ENCODE measurements at regions not wholly inside any gene's neighbourhood (a gene's known extent, or its start where the extent isn't known, plus 50 kb on each side); places are given as distances from the start of the nearest gene placed in this dataset.
"Not testable (repeated sequence)": the region's sequence is repeated elsewhere in the genome, so short reads cannot be mapped to it uniquely, and the experiment has no call there.

- Histone ChIP-seq H3K18ac (ENCODE audit: low read length) (peak overlapping the region; percentile 48), H3K9ac (ENCODE audit: low read depth, low read length, poor library complexity) (no peak overlapping the region), H4K8ac (ENCODE audit: low read depth, low read length) (no peak overlapping the region), H2AK5ac (ENCODE audit: low read depth, low read length) (no peak overlapping the region), H3K36me3 (replicated peaks in 1 of 2; ENCODE audit: control insufficient read depth in 2 of 2, insufficient read depth in 2 of 2, low read length in 2 of 2) (no peaks in the 10 kb centered on the region), H3K9me3 (replicated peaks in 1 of 2; ENCODE audit: control insufficient read depth in 2 of 2, insufficient read depth in 1 of 2, low read depth in 1 of 2, low read length in 2 of 2) (peaks cover 0 to 2% of the 10 kb centered on the region in 2 donors), H3K79me1 (ENCODE audit: low read depth, low read length) (peaks cover 1% of the 10 kb centered on the region), H3K4me3 (ENCODE audit: low read length in 2 of 2) (no peak overlapping the region), H3K14ac (ENCODE audit: low read length) (no peak overlapping the region), H2BK12ac (ENCODE audit: low read length) (no peak overlapping the region), H3K27me3 (ENCODE audit: control insufficient read depth in 3 of 3, insufficient read depth in 3 of 3, low read depth in 1 of 3, low read length in 3 of 3) (no peaks in the 10 kb centered on the region), H3K4me1 (ENCODE audit: control insufficient read depth in 2 of 2, insufficient read depth in 1 of 2, low read depth in 1 of 2, low read length in 2 of 2) (no peaks in the 10 kb centered on the region), H3K4me2 (ENCODE audit: insufficient read depth, low read length, poor library complexity, severe bottlenecking) (no peak overlapping the region), H4K91ac (ENCODE audit: low read depth, low read length, poor library complexity) (no peak overlapping the region), H3K27ac (replicated peaks; ENCODE audit: low read length) (no peak overlapping the region), H2BK15ac (ENCODE audit: low read length) (no peak overlapping the region), H2BK120ac (ENCODE audit: low read depth, low read length) (no peak overlapping the region), H2AFZ (ENCODE audit: low read length) (no peak overlapping the region), H3K23ac (ENCODE audit: low read depth, low read length, poor library complexity) (no peak overlapping the region), H2BK5ac (ENCODE audit: low read length) (no peak overlapping the region), H3K4ac (ENCODE audit: low read length) (no peak overlapping the region)
- no CpG with 5 or more reads among the region's 8 CpGs for WGBS, 2 donors (ENCODE audit: extremely low coverage in 2 of 2, insufficient read length in 2 of 2, insufficient replicate concordance in 1 of 2)
- DNase-seq (ENCODE audit: low spot score): no peak
Observed at GRCh38 chr4:116108606-116109005, 976.8 kb downstream of the TRAM1L1 start.

GRCh38 chr4:116101321-116101720 is 984.1 kb downstream of the TRAM1L1 start:
- Histone ChIP-seq H3K4me1 (ENCODE audit: control insufficient read depth in 2 of 2, insufficient read depth in 1 of 2, low read depth in 1 of 2, low read length in 2 of 2) (no peaks in the 10 kb centered on the region), H3K14ac (ENCODE audit: low read length) (no peak overlapping the region), H3K4ac (ENCODE audit: low read length) (no peak overlapping the region), H3K36me3 (replicated peaks in 1 of 2; ENCODE audit: control insufficient read depth in 2 of 2, insufficient read depth in 2 of 2, low read length in 2 of 2) (no peaks in the 10 kb centered on the region), H3K9me3 (replicated peaks in 1 of 2; ENCODE audit: control insufficient read depth in 2 of 2, insufficient read depth in 1 of 2, low read depth in 1 of 2, low read length in 2 of 2) (peaks cover 0 to 8% of the 10 kb centered on the region in 2 donors), H3K27ac (replicated peaks; ENCODE audit: low read length) (no peak overlapping the region), H4K91ac (ENCODE audit: low read depth, low read length, poor library complexity) (no peak overlapping the region), H4K8ac (ENCODE audit: low read depth, low read length) (no peak overlapping the region), H2BK120ac (ENCODE audit: low read depth, low read length) (no peak overlapping the region), H3K4me2 (ENCODE audit: insufficient read depth, low read length, poor library complexity, severe bottlenecking) (no peak overlapping the region), H2AFZ (ENCODE audit: low read length) (no peak overlapping the region), H3K18ac (ENCODE audit: low read length) (no peak overlapping the region), H3K23ac (ENCODE audit: low read depth, low read length, poor library complexity) (no peak overlapping the region), H3K9ac (ENCODE audit: low read depth, low read length, poor library complexity) (no peak overlapping the region), H2AK5ac (ENCODE audit: low read depth, low read length) (no peak overlapping the region), H3K27me3 (ENCODE audit: control insufficient read depth in 3 of 3, insufficient read depth in 3 of 3, low read depth in 1 of 3, low read length in 3 of 3) (no peaks in the 10 kb centered on the region), H2BK12ac (ENCODE audit: low read length) (no peak overlapping the region), H2BK15ac (ENCODE audit: low read length) (no peak overlapping the region), H3K79me1 (ENCODE audit: low read depth, low read length) (no peaks in the 10 kb centered on the region), H3K4me3 (ENCODE audit: low read length in 2 of 2) (no peak overlapping the region), H2BK5ac (ENCODE audit: low read length) (no peak overlapping the region)
- no peak for DNase-seq (ENCODE audit: low spot score)
- no CpG with 5 or more reads among the region's 1 CpG for WGBS, 2 donors (ENCODE audit: extremely low coverage in 2 of 2, insufficient read length in 2 of 2, insufficient replicate concordance in 1 of 2)

- H3K27ac ChIP-seq (replicated peaks; ENCODE audit: low read length): no peak overlapping the region
- H2AFZ ChIP-seq (ENCODE audit: low read length): no peak overlapping the region
- H3K4me3 ChIP-seq (ENCODE audit: low read length in 2 of 2): no peak overlapping the region
- H2BK12ac ChIP-seq (ENCODE audit: low read length): no peak overlapping the region
- DNase-seq (ENCODE audit: low spot score): no peak
- H3K4me2 ChIP-seq (ENCODE audit: insufficient read depth, low read length, poor library complexity, severe bottlenecking): no peak overlapping the region
- H3K23ac ChIP-seq (ENCODE audit: low read depth, low read length, poor library complexity): no peak overlapping the region
- H2AK5ac ChIP-seq (ENCODE audit: low read depth, low read length): no peak overlapping the region
- no peak overlapping the region for H3K9ac ChIP-seq (ENCODE audit: low read depth, low read length, poor library complexity)
- no peak overlapping the region for H2BK5ac ChIP-seq (ENCODE audit: low read length)
- H2BK120ac ChIP-seq (ENCODE audit: low read depth, low read length): no peak overlapping the region
- H4K8ac ChIP-seq (ENCODE audit: low read depth, low read length): no peak overlapping the region
- no peaks in the 10 kb centered on the region for H3K79me1 ChIP-seq (ENCODE audit: low read depth, low read length)
- peaks cover 0 to 2% of the 10 kb centered on the region in 2 donors for H3K4me1 ChIP-seq (ENCODE audit: control insufficient read depth in 2 of 2, insufficient read depth in 1 of 2, low read depth in 1 of 2, low read length in 2 of 2)
- H3K9me3 ChIP-seq (replicated peaks in 1 of 2; ENCODE audit: control insufficient read depth in 2 of 2, insufficient read depth in 1 of 2, low read depth in 1 of 2, low read length in 2 of 2): peaks cover 0 to 8% of the 10 kb centered on the region in 2 donors
- H3K4ac ChIP-seq (ENCODE audit: low read length): no peak overlapping the region
- no peak overlapping the region for H3K14ac ChIP-seq (ENCODE audit: low read length)
- H4K91ac ChIP-seq (ENCODE audit: low read depth, low read length, poor library complexity): no peak overlapping the region
- no peaks in the 10 kb centered on the region for H3K36me3 ChIP-seq (replicated peaks in 1 of 2; ENCODE audit: control insufficient read depth in 2 of 2, insufficient read depth in 2 of 2, low read length in 2 of 2)
- no peaks in the 10 kb centered on the region for H3K27me3 ChIP-seq (ENCODE audit: control insufficient read depth in 3 of 3, insufficient read depth in 3 of 3, low read depth in 1 of 3, low read length in 3 of 3)
- no peak overlapping the region for H3K18ac ChIP-seq (ENCODE audit: low read length)
- no peak overlapping the region for H2BK15ac ChIP-seq (ENCODE audit: low read length)
Observed at GRCh38 chr4:116099596-116099995, 985.8 kb downstream of the TRAM1L1 start.

DNA sequence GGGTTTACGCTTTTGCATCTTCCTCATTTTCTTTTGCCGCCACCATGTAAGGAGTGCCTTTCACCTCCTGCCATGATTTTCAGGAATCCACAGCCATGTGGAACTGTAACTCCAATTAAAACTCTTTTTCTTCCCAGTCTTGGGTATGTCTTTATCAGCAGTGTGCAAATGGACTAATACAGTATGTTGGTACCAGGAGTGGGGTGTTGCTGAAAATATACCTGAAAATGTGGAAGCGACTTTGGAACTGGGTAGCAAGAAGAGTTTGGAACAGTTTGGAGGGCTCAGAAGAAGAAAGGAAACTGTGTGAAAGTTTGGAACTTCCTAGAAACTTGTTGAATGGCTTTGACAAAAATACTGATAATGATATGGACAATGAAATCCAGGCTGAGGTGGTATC is 983.9 kb upstream of the NDST4 start:
- not testable (repeated sequence) for H3K14ac ChIP-seq (ENCODE audit: low read length); H2AK5ac ChIP-seq (ENCODE audit: low read depth, low read length); H4K8ac ChIP-seq (ENCODE audit: low read depth, low read length); H2BK5ac ChIP-seq (ENCODE audit: low read length); H3K18ac ChIP-seq (ENCODE audit: low read length); H2BK120ac ChIP-seq (ENCODE audit: low read depth, low read length); H3K4ac ChIP-seq (ENCODE audit: low read length); H3K4me1 ChIP-seq (ENCODE audit: control insufficient read depth in 2 of 2, insufficient read depth in 1 of 2, low read depth in 1 of 2, low read length in 2 of 2); H3K9me3 ChIP-seq (replicated peaks in 1 of 2; ENCODE audit: control insufficient read depth in 2 of 2, insufficient read depth in 1 of 2, low read depth in 1 of 2, low read length in 2 of 2); H3K27ac ChIP-seq (replicated peaks; ENCODE audit: low read length); H3K27me3 ChIP-seq (ENCODE audit: control insufficient read depth in 3 of 3, insufficient read depth in 3 of 3, low read depth in 1 of 3, low read length in 3 of 3); H2AFZ ChIP-seq (ENCODE audit: low read length); H3K4me2 ChIP-seq (ENCODE audit: insufficient read depth, low read length, poor library complexity, severe bottlenecking); H2BK12ac ChIP-seq (ENCODE audit: low read length); H3K9ac ChIP-seq (ENCODE audit: low read depth, low read length, poor library complexity); H2BK15ac ChIP-seq (ENCODE audit: low read length); DNase-seq (ENCODE audit: low spot score); H3K79me1 ChIP-seq (ENCODE audit: low read depth, low read length); H3K36me3 ChIP-seq (replicated peaks in 1 of 2; ENCODE audit: control insufficient read depth in 2 of 2, insufficient read depth in 2 of 2, low read length in 2 of 2); H4K91ac ChIP-seq (ENCODE audit: low read depth, low read length, poor library complexity); H3K4me3 ChIP-seq (ENCODE audit: low read length in 2 of 2); H3K23ac ChIP-seq (ENCODE audit: low read depth, low read length, poor library complexity)
- no CpG with 5 or more reads among the region's 3 CpGs for WGBS, 2 donors (ENCODE audit: extremely low coverage in 2 of 2, insufficient read length in 2 of 2, insufficient replicate concordance in 1 of 2)

Measured in neuronal stem cell (in vitro differentiated cells).